ENCODE measurements at regions not wholly inside any gene's neighbourhood (a gene's known extent, or its start where the extent isn't known, plus 50 kb on each side); places are given as distances from the start of the nearest gene placed in this dataset.
A peak's percentile ranks its signal among the peaks of the same experiment; 100 is the strongest.

- DNase-seq = no peak
Measured at GRCh38 chr12:115419145-115419646, 735.2 kb upstream of the TBX3 start.

- no peak for DNase-seq
Measured at GRCh38 chr12:115417610-115418009, 733.6 kb upstream of the TBX3 start.

- no peak for DNase-seq
Measured at GRCh38 chr12:115416869-115417268, 732.9 kb upstream of the TBX3 start.

- no peak for DNase-seq
Measured at GRCh38 chr12:115413626-115414025, 729.7 kb upstream of the TBX3 start.

- DNase-seq = no peak
Measured at GRCh38 chr12:115412831-115413230, 728.9 kb upstream of the TBX3 start.

GRCh38 chr12:115411121-115411520, 727.1 kb upstream of the TBX3 start:
- DNase-seq = no peak

- DNase-seq = no peak
Measured at GRCh38 chr12:115408642-115409041, 724.7 kb upstream of the TBX3 start.

GRCh38 chr12:115407723-115408122, 723.7 kb upstream of the TBX3 start:
- no peak for DNase-seq

- no peak for DNase-seq
Measured at GRCh38 chr12:115407036-115407435, 723.1 kb upstream of the TBX3 start.

GRCh38 chr12:115405471-115405860, 721.5 kb upstream of the TBX3 start:
- DNase-seq = no peak

GRCh38 chr12:115404761-115405470, 720.9 kb upstream of the TBX3 start:
- no peak for DNase-seq

- no peak for DNase-seq
Measured at GRCh38 chr12:115403689-115404088, 719.7 kb upstream of the TBX3 start.

GRCh38 chr12:115403253-115403652, 719.3 kb upstream of the TBX3 start:
- DNase-seq = no peak

GRCh38 chr12:115402443-115403180, 718.6 kb upstream of the TBX3 start:
- no peak for DNase-seq

- no peak for DNase-seq
Measured at GRCh38 chr12:115401761-115402160, 717.8 kb upstream of the TBX3 start.

GRCh38 chr12:115400011-115400410, 716.0 kb upstream of the TBX3 start:
- no peak for DNase-seq

- DNase-seq = peak; percentile 95
Measured at GRCh38 chr12:115398311-115398781, 714.4 kb upstream of the TBX3 start.

- no peak for DNase-seq
Measured at GRCh38 chr12:115396567-115396966, 712.6 kb upstream of the TBX3 start.

- no peak for DNase-seq
Measured at GRCh38 chr12:115394496-115395220, 710.7 kb upstream of the TBX3 start.

- DNase-seq = no peak
Measured at GRCh38 chr12:115388139-115388538, 704.2 kb upstream of the TBX3 start.

- DNase-seq = no peak
Measured at GRCh38 chr12:115387467-115387901, 703.5 kb upstream of the TBX3 start.

- no peak for DNase-seq
Measured at GRCh38 chr12:115386946-115387345, 703.0 kb upstream of the TBX3 start.

GRCh38 chr12:115385141-115385540, 701.2 kb upstream of the TBX3 start:
- peak; percentile 79 for DNase-seq
